Gastrocnemius medialis (tissue), 4 donors: ENCODE measurements at regions not wholly inside any gene's neighbourhood (a gene's known extent, or its start where the extent isn't known, plus 50 kb on each side); places are given as distances from the start of the nearest gene placed in this dataset.

ENCODE experiments used
- CTCF ChIP-seq, 5 experiments: fragments of 450-650 bp in 3 of 5; fragments of 200-600 bp in 2 of 5; sonication (generic) in 2 of 5; IDR thresholded peaks in 4 of 5; conservative IDR thresholded peaks in 1 of 5; 1 replicate in 4 of 5; 2 replicates in 1 of 5; pipeline ENCODE4 v1.5.1; 2016 to 2019; ENCODE audit warnings: antibody characterized with exemption in 5 of 5, mild to moderate bottlenecking in 3 of 5, moderate library complexity in 3 of 5
- POLR2A ChIP-seq, 2 donors: fragments of 450-650 bp; IDR thresholded peaks; one replicate each; pipeline ENCODE4 v1.6.1; 2017; ENCODE audit warnings: antibody characterized with exemption in 2 of 2, mild to moderate bottlenecking in 2 of 2, moderate library complexity in 2 of 2

- TF ChIP-seq CTCF (IDR thresholded peaks at IDR 0.05 in 4 of 5, conservative IDR thresholded peaks at IDR 0.05 in 1 of 5) (no peak), POLR2A (IDR thresholded peaks at IDR 0.05) (no peak)
These were observed 795.6 kb upstream of the GHITM start for GRCh38 chr10:83343676-83344075.
